NK-92 treated with Interleukin-12 subunit alpha and Interleukin-12 subunit beta, amount 100 ng/mL, for 24 hours (cell line): ENCODE measurements at regions not wholly inside any gene's neighbourhood (a gene's known extent, or its start where the extent isn't known, plus 50 kb on each side); places are given as distances from the start of the nearest gene placed in this dataset.

ENCODE experiments used
- DNase-seq: peaks from one replicate; lab custom pipeline; 2025; lab: John Stamatoyannopoulos, UW

GRCh38 chr6:18763086-18763485, 375.9 kb downstream of the RNF144B start:
- no peak for DNase-seq

- no peak for DNase-seq
Measured at GRCh38 chr6:18784794-18785193, 397.6 kb downstream of the RNF144B start.

GRCh38 chr6:18785810-18786490, 398.8 kb downstream of the RNF144B start:
- DNase-seq: no peak

GRCh38 chr6:18792866-18793265, 405.7 kb downstream of the RNF144B start:
- no peak for DNase-seq

GRCh38 chr6:18795726-18796125, 408.6 kb downstream of the RNF144B start:
- DNase-seq: no peak

GRCh38 chr6:18820725-18821124, 433.6 kb downstream of the RNF144B start:
- no peak for DNase-seq

GRCh38 chr6:18823782-18824386, 436.7 kb downstream of the RNF144B start:
- no peak for DNase-seq

- DNase-seq: no peak
Measured at GRCh38 chr6:18829272-18829870, 442.2 kb downstream of the RNF144B start.

GRCh38 chr6:18835976-18836375, 448.8 kb downstream of the RNF144B start:
- no peak for DNase-seq

- no peak for DNase-seq
Measured at GRCh38 chr6:18837013-18837412, 449.9 kb downstream of the RNF144B start.

GRCh38 chr6:18842534-18842933, 455.4 kb downstream of the RNF144B start:
- DNase-seq: no peak

- DNase-seq: no peak
Measured at GRCh38 chr6:18845896-18846295, 458.7 kb downstream of the RNF144B start.

- no peak for DNase-seq
Measured at GRCh38 chr6:18846327-18846726, 459.2 kb downstream of the RNF144B start.

GRCh38 chr6:18861204-18861603, 474.1 kb downstream of the RNF144B start:
- DNase-seq: no peak

GRCh38 chr6:18883268-18883667, 496.1 kb downstream of the RNF144B start:
- no peak for DNase-seq

- DNase-seq: no peak
Measured at GRCh38 chr6:18883851-18884250, 496.7 kb downstream of the RNF144B start.

- DNase-seq: no peak
Measured at GRCh38 chr6:18893540-18894269, 506.6 kb downstream of the RNF144B start.

- no peak for DNase-seq
Measured at GRCh38 chr6:18897350-18897749, 510.2 kb downstream of the RNF144B start.

- DNase-seq: no peak
Measured at GRCh38 chr6:18904681-18905080, 517.5 kb downstream of the RNF144B start.

- no peak for DNase-seq
Measured at GRCh38 chr6:18920701-18921100, 533.6 kb downstream of the RNF144B start.

GRCh38 chr6:18931086-18931485, 543.9 kb downstream of the RNF144B start:
- no peak for DNase-seq

GRCh38 chr6:18958146-18958545, 571.0 kb downstream of the RNF144B start:
- DNase-seq: no peak

GRCh38 chr6:18961566-18961965, 574.4 kb downstream of the RNF144B start:
- DNase-seq: no peak
